Cardiac muscle cell (in vitro differentiated cells and primary cell): ENCODE measurements at regions not wholly inside any gene's neighbourhood (a gene's known extent, or its start where the extent isn't known, plus 50 kb on each side); places are given as distances from the start of the nearest gene placed in this dataset.
"Not testable (repeated sequence)": the region's sequence is repeated elsewhere in the genome, so short reads cannot be mapped to it uniquely, and the experiment has no call there.

Source experiments
- DNase-seq, 2 donors: peaks; one replicate each; pipeline versions ENCODE4 v3.0.0 to v3.0.0-alpha.2; 2010 to 2017; ENCODE audit warnings: low read depth in 1 of 2, low spot score in 1 of 2
- H3K27ac ChIP-seq: fragments of 200-600 bp; sonication (generic); 2 replicates; pipeline ENCODE4 v1.5.1; 2016
- H3K27me3 ChIP-seq: fragments of 200-600 bp; sonication (generic); 2 replicates; pipeline ENCODE4 v1.6.0; 2016; ENCODE audit warnings: control low read depth
- H3K36me3 ChIP-seq: fragments of 200-600 bp; sonication (generic); 2 replicates; pipeline ENCODE4 v1.5.1; 2016; ENCODE audit warnings: control low read depth
- H3K4me1 ChIP-seq: fragments of 200-600 bp; sonication (generic); 2 replicates; pipeline ENCODE4 v1.8.1; 2017; ENCODE audit warnings: low read depth, mild to moderate bottlenecking, mixed run types
- H3K4me3 ChIP-seq: fragments of 200-600 bp; sonication (generic); 2 replicates; pipeline ENCODE4 v1.5.1; 2016; ENCODE audit warnings: mild to moderate bottlenecking
- H3K9me3 ChIP-seq: fragments of 200-600 bp; sonication (generic); 2 replicates; pipeline ENCODE4 v1.5.1; 2017; ENCODE audit warnings: low read depth, mild to moderate bottlenecking, control low read depth
- TF ChIP-seq, protein P1 (sequence below): IDR thresholded peaks from 2 replicates; pipeline ENCODE4 v1.5.1; 2012; ENCODE audit warnings: low read depth, mild to moderate bottlenecking, low read length

DNA sequence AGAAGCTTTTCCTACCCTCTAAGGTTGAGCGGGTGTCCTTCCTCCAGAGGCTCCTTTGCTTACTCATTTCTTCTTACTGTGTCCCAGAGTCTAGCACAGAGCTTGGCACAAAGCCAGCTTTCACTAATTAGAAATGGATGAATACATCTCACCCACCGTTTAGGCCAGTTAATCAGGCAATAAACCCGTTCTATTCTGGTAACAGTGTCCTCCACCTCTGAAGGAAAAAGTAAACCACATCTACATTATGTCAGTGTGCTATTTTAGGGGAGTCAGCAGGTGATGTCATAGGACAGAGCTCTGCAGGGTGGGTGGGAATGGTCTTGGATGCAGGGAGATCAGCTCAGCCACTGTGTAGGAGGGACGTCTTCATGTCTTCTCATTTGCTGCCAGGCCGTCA, 109.2 kb downstream of the OSTF1 start:
- Histone ChIP-seq H3K27ac (no peak overlapping the region), H3K4me1 (no peaks in the 10 kb centered on the region)
- TF ChIP-seq, protein P1, sequence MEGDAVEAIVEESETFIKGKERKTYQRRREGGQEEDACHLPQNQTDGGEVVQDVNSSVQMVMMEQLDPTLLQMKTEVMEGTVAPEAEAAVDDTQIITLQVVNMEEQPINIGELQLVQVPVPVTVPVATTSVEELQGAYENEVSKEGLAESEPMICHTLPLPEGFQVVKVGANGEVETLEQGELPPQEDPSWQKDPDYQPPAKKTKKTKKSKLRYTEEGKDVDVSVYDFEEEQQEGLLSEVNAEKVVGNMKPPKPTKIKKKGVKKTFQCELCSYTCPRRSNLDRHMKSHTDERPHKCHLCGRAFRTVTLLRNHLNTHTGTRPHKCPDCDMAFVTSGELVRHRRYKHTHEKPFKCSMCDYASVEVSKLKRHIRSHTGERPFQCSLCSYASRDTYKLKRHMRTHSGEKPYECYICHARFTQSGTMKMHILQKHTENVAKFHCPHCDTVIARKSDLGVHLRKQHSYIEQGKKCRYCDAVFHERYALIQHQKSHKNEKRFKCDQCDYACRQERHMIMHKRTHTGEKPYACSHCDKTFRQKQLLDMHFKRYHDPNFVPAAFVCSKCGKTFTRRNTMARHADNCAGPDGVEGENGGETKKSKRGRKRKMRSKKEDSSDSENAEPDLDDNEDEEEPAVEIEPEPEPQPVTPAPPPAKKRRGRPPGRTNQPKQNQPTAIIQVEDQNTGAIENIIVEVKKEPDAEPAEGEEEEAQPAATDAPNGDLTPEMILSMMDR, result no peak

GRCh38 chr9:75198436-75198835, 110.1 kb downstream of the OSTF1 start:
- Histone ChIP-seq H3K36me3 (no peaks in the 10 kb centered on the region), H3K4me3 (no peak overlapping the region), H3K4me1 (no peaks in the 10 kb centered on the region), H3K9me3 (no peaks in the 10 kb centered on the region), H3K27ac (no peak overlapping the region), H3K27me3 (no peaks in the 10 kb centered on the region)
- no peak for DNase-seq
- TF ChIP-seq, protein P1, result no peak

More for the DNA sequence above, 109.2 kb downstream of the OSTF1 start:
- no peaks in the 10 kb centered on the region for H3K27me3 ChIP-seq
- no peaks in the 10 kb centered on the region for H3K36me3 ChIP-seq
- H3K9me3 ChIP-seq, result no peaks in the 10 kb centered on the region
- peak in 1 of 2 donors; percentile 48 for DNase-seq
- no peak overlapping the region for H3K4me3 ChIP-seq

DNA sequence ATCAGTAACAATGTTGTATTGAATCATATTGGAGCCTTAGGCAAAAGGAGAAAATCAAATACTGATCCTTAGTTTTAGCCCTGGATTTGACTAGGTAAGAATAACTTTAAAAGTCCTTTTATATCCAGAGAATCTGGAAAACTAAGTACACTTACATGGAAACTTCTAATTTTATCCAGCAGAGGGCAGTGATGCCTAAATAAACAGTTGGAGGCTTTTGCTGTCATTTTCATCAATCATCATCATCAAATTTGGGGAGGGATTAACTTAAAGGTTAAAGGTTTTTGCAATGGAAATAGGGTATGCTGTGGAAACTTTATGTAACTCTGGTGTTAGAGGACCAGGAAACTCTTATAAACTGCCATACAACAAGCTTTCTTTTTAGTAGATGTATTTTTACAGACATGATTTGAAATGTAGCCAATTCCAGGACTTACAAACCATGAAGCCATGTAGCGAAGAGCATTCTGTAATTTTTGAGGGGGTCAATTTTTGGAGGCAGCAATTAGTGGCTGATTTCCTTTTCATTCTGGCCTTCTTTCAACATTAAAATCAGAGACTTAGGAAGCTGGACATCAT, 112.7 kb downstream of the OSTF1 start:
- peak; percentile 54 to 58 for DNase-seq
- Histone ChIP-seq H3K27me3 (no peaks in the 10 kb centered on the region), H3K4me3 (no peak overlapping the region), H3K9me3 (no peaks in the 10 kb centered on the region), H3K4me1 (no peaks in the 10 kb centered on the region), H3K36me3 (no peaks in the 10 kb centered on the region), H3K27ac (no peak overlapping the region)
- TF ChIP-seq, protein P1, result peak; percentile 60

GRCh38 chr9:75201480-75202209, 113.3 kb downstream of the OSTF1 start:
- no peaks in the 10 kb centered on the region for H3K36me3 ChIP-seq
- no peak for DNase-seq
- no peaks in the 10 kb centered on the region for H3K9me3 ChIP-seq
- no peak overlapping the region for H3K27ac ChIP-seq
- TF ChIP-seq, protein P1, result no peak
- H3K4me3 ChIP-seq, result no peak overlapping the region
- no peaks in the 10 kb centered on the region for H3K4me1 ChIP-seq
- no peaks in the 10 kb centered on the region for H3K27me3 ChIP-seq

DNA sequence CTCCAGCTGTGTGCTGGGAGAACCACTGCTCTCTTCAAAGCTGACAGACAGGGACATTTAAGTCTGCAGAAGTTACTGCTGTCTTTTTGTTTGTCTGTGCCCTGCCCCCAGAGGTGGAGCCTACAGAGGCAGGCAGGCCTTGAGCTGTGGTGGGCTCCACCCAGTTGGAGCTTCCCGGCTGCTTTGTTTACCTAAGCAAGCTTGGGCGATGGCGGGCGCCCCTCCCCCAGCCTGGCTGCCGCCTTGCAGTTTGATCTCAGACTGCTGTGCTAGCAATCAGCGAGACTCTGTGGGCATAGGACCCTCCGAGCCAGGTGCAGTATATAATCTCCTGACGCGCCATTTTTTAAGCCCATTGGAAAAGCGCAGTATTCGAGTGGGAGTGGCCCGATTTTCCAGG, 119.7 kb downstream of the OSTF1 start:
- H3K27ac ChIP-seq, H3K9me3 ChIP-seq, H3K4me3 ChIP-seq, H3K27me3 ChIP-seq, H3K36me3 ChIP-seq, H3K4me1 ChIP-seq, DNase-seq: not testable (repeated sequence)

DNA sequence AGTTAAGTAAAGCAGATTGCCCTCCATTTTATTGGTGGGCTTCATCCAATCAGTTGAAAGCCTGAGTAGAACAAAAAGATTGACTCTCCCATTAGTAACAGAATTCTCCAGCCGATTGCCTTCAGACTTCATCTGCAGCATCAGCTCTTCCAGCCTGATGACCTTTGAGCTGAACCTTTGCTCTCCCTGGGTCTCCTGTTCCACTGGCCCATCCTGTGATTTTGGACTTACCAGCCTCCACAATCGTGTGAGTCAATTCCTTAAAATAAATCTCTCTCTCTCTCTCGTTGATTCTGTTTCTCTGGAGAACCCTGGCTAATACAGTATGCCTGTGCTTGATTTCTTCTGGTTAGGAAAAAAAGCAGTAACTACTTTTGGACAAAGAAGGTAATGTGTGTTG, 121.9 kb downstream of the OSTF1 start:
- TF ChIP-seq, protein P1, result no peak
- Histone ChIP-seq H3K27me3 (no peaks in the 10 kb centered on the region), H3K4me3 (no peak overlapping the region), H3K36me3 (no peaks in the 10 kb centered on the region), H3K27ac (no peak overlapping the region), H3K4me1 (no peaks in the 10 kb centered on the region), H3K9me3 (no peaks in the 10 kb centered on the region)
- DNase-seq, result no peak
